SK-N-SH (cell line): ENCODE measurements at regions not wholly inside any gene's neighbourhood (a gene's known extent, or its start where the extent isn't known, plus 50 kb on each side); places are given as distances from the start of the nearest gene placed in this dataset.

Source experiments
- CTCF ChIA-PET: fragments of 300-600, 350-600 bp; formaldehyde crosslinking; extraction: SDS; loops from one replicate; lab custom pipeline; 2021; lab: Yijun Ruan, JAX
- POLR2A ChIA-PET: fragments of 350-600 bp; sonication (Branson Sonifier 250); formaldehyde crosslinking; extraction: SDS; loops from one replicate; lab custom pipeline; 2020; ENCODE audit warnings: antibody characterized with exemption, inconsistent platforms; lab: Yijun Ruan, JAX
- DNase-seq: peaks from one replicate; pipeline ENCODE4 v3.0.0; 2012
- H2AFZ ChIP-seq: fragments of 200-600 bp; sonication (generic); 2 replicates; pipeline ENCODE4 v1.8.1; 2016; ENCODE audit warnings: antibody characterized with exemption, mild to moderate bottlenecking, low read depth
- H3F3A ChIP-seq: fragments of 200-600 bp; sonication (generic); replicated peaks from 2 replicates; pipeline ENCODE3; 2016; ENCODE audit warnings: antibody characterized with exemption, mild to moderate bottlenecking; ENCODE audit not compliant: insufficient read depth
- H3K27ac ChIP-seq, 2 experiments: fragments of 200-500 bp in 1 of 2; fragments of 200-600 bp in 1 of 2; sonication (Bioruptor generic) in 1 of 2; sonication (generic), shearing (Covaris generic) in 1 of 2; 2 replicates each; pipeline versions ENCODE4 v1.5.1 to v1.6.1; 2014 to 2016; ENCODE audit warnings: low read depth in 2 of 2, inconsistent platforms in 1 of 2, low read length in 1 of 2, mild to moderate bottlenecking in 1 of 2, mixed read lengths in 1 of 2
- H3K27me3 ChIP-seq: fragments of 200-600 bp; sonication (generic), shearing (Covaris generic); 2 replicates; pipeline ENCODE4 v1.6.1; 2016; ENCODE audit warnings: mixed run types; ENCODE audit not compliant: insufficient read depth
- H3K36me3 ChIP-seq, 2 experiments: fragments of 200-500 bp in 1 of 2; fragments of 200-600 bp in 1 of 2; sonication (Bioruptor generic) in 1 of 2; sonication (generic) in 1 of 2; replicated peaks in 1 of 2; 2 replicates each; pipeline versions ENCODE3 to v1.5.1; 2014 to 2016; ENCODE audit warnings: low read length in 1 of 2, mild to moderate bottlenecking in 1 of 2; ENCODE audit not compliant: insufficient read depth in 2 of 2, control insufficient read depth in 1 of 2
- H3K4me1 ChIP-seq, 2 experiments: fragments of 200-500 bp in 1 of 2; fragments of 200-600 bp in 1 of 2; sonication (Bioruptor generic) in 1 of 2; sonication (generic), shearing (Covaris generic) in 1 of 2; 2 replicates each; pipeline versions ENCODE4 v1.5.1 to v1.6.1; 2014 to 2016; ENCODE audit warnings: low read depth in 1 of 2, low read length in 1 of 2, mixed run types in 1 of 2; ENCODE audit not compliant: insufficient read depth in 2 of 2, control insufficient read depth in 1 of 2
- H3K4me2 ChIP-seq: fragments of 200-600 bp; sonication (generic), shearing (Covaris generic); 2 replicates; pipeline ENCODE4 v1.6.1; 2017; ENCODE audit warnings: mixed run types
- H3K4me3 ChIP-seq, 2 experiments: fragments of 200-500 bp in 1 of 2; fragments of 200-600 bp in 1 of 2; sonication (Bioruptor generic) in 1 of 2; sonication (generic), shearing (Covaris generic) in 1 of 2; 2 replicates each; pipeline versions ENCODE4 v1.5.1 to v1.8.1; 2014 to 2016; ENCODE audit warnings: low read depth in 2 of 2, inconsistent platforms in 1 of 2, low read length in 1 of 2, mild to moderate bottlenecking in 1 of 2, mixed read lengths in 1 of 2, moderate library complexity in 1 of 2
- H3K79me2 ChIP-seq: fragments of 200-600 bp; sonication (generic); 2 replicates; pipeline ENCODE4 v1.8.1; 2017; ENCODE audit warnings: mild to moderate bottlenecking; ENCODE audit not compliant: insufficient read depth
- H3K9ac ChIP-seq: fragments of 200-600 bp; sonication (generic); 2 replicates; pipeline ENCODE4 v1.6.1; 2017; ENCODE audit warnings: mixed run types
- H3K9me2 ChIP-seq: fragments of 200-600 bp; sonication (generic); 2 replicates; pipeline ENCODE4 v1.6.1; 2017; ENCODE audit warnings: mixed run types
- H3K9me3 ChIP-seq: fragments of 200-600 bp; sonication (generic); 2 replicates; pipeline ENCODE4 v1.6.1; 2017; ENCODE audit warnings: mixed run types, mild to moderate bottlenecking, moderate library complexity
- H4K20me1 ChIP-seq: fragments of 200-600 bp; sonication (generic); 2 replicates; pipeline ENCODE4 v1.6.1; 2017; ENCODE audit warnings: mild to moderate bottlenecking, mixed run types; ENCODE audit not compliant: insufficient read depth
- ELF1 ChIP-seq: IDR thresholded peaks from 2 replicates; pipeline ENCODE4 v1.4.0; 2012
- EZH2phosphoT487 ChIP-seq: fragments of 200-600 bp; sonication (generic); IDR thresholded peaks from 2 replicates; pipeline ENCODE4 v1.6.1; 2017; ENCODE audit warnings: low read depth, mixed run types, mild to moderate bottlenecking, antibody characterized with exemption, moderate library complexity, borderline replicate concordance
- FOSL2 ChIP-seq: IDR thresholded peaks from 2 replicates; pipeline ENCODE4 v1.4.0; 2012; ENCODE audit warnings: low read depth, mild to moderate bottlenecking, moderate library complexity, borderline replicate concordance
- FOXJ3 ChIP-seq: sonication (generic); formaldehyde crosslinking; IDR thresholded peaks from 2 replicates; pipeline ENCODE4 v1.5.1; 2020; ENCODE audit warnings: mild to moderate bottlenecking, missing genetic modification reagents
- FOXM1 ChIP-seq: IDR thresholded peaks from 2 replicates; pipeline ENCODE4 v1.4.0; 2012; ENCODE audit warnings: low read depth, mild to moderate bottlenecking
- GABPA ChIP-seq: IDR thresholded peaks from 2 replicates; pipeline ENCODE4 v1.4.0; 2012; ENCODE audit warnings: low read depth, mild to moderate bottlenecking
- MAX ChIP-seq: IDR thresholded peaks from 2 replicates; pipeline ENCODE4 v1.4.0; 2012; ENCODE audit warnings: low read depth
- MEF2A ChIP-seq: IDR thresholded peaks from 2 replicates; pipeline ENCODE4 v1.4.0; 2012; ENCODE audit warnings: low read depth, borderline replicate concordance
- MXI1 ChIP-seq: IDR thresholded peaks from 2 replicates; pipeline ENCODE4 v1.6.1; 2012; ENCODE audit warnings: mild to moderate bottlenecking, low read depth, low read length, improper control_type of control experiment
- NRF1 ChIP-seq: IDR thresholded peaks from 2 replicates; pipeline ENCODE4 v1.6.1; 2012; ENCODE audit warnings: low read depth, mild to moderate bottlenecking, low read length
- POLR2AphosphoS5 ChIP-seq: IDR thresholded peaks from 2 replicates; pipeline ENCODE4 v1.6.1; 2012; ENCODE audit warnings: low read depth, low read length
- RAD21 ChIP-seq: IDR thresholded peaks from 2 replicates; pipeline ENCODE4 v1.6.1; 2012; ENCODE audit warnings: mild to moderate bottlenecking, low read length
- RCOR1 ChIP-seq: fragments of 150-350 bp; IDR thresholded peaks from 2 replicates; pipeline ENCODE4 v1.6.1; 2017; ENCODE audit warnings: antibody characterized with exemption, low read length
- REST ChIP-seq: IDR thresholded peaks from 2 replicates; pipeline ENCODE4 v1.6.1; 2012; ENCODE audit warnings: mild to moderate bottlenecking, low read depth, low read length, moderate library complexity
- RXRA ChIP-seq: IDR thresholded peaks from 2 replicates; pipeline ENCODE4 v1.4.0; 2012; ENCODE audit warnings: low read depth, mild to moderate bottlenecking, borderline replicate concordance
- SIN3A ChIP-seq: IDR thresholded peaks from 2 replicates; pipeline ENCODE4 v1.6.1; 2012; ENCODE audit warnings: low read depth, mild to moderate bottlenecking, low read length, moderate library complexity, borderline replicate concordance
- TAF1 ChIP-seq: IDR thresholded peaks from 2 replicates; pipeline ENCODE4 v1.6.1; 2012; ENCODE audit warnings: low read depth, mild to moderate bottlenecking, low read length, moderate library complexity, borderline replicate concordance
- USF1 ChIP-seq: IDR thresholded peaks from 2 replicates; pipeline ENCODE4 v1.4.0; 2012; ENCODE audit warnings: low read depth, borderline replicate concordance
- YY1 ChIP-seq: IDR thresholded peaks from 2 replicates; pipeline ENCODE4 v1.4.0; 2012; ENCODE audit warnings: low read depth, mild to moderate bottlenecking
- WGBS: methylation state at CpG from one replicate; pipeline ENCODE4 v1.1.6; 2017; ENCODE audit warnings: low lambda C conversion rate; 5-methylcytosine and 5-hydroxymethylcytosine counted together

GRCh38 chr5:39484673-39485072, 59.9 kb upstream of the DAB2 start:
- Histone ChIP-seq H3K9me3 (no peaks in the 10 kb centered on the region), H2AFZ (no peak overlapping the region), H3K36me3 (no peaks in the 10 kb centered on the region), H3K27ac (no peak overlapping the region), H3K27me3 (no peaks in the 10 kb centered on the region), H3K79me2 (no peaks in the 10 kb centered on the region), H3K4me2 (no peak overlapping the region), H3F3A (no peaks in the 10 kb centered on the region), H3K9me2 (no peaks in the 10 kb centered on the region), H3K4me1 (peaks cover 0 to 8% of the 10 kb centered on the region in 2 experiments; a peak in 1 of 4 replicates), H3K9ac (no peak overlapping the region), H3K4me3 (no peak overlapping the region), H4K20me1 (no peaks in the 10 kb centered on the region)
- DNase-seq: no peak
- 0% methylated on average over 1 of the region's 1 CpG for WGBS
- ChIA-PET CTCF (no interaction called here), POLR2A (no interaction called here)
- TF ChIP-seq YY1 (no peak), EZH2phosphoT487 (no peak), POLR2AphosphoS5 (no peak), MEF2A (no peak), FOXM1 (no peak), ELF1 (no peak), RXRA (no peak), MAX (no peak), FOXJ3 (CRISPR knock-in tag) (no peak), USF1 (no peak), FOSL2 (no peak), MXI1 (no peak), REST (no peak), RCOR1 (no peak), TAF1 (no peak), SIN3A (no peak), RAD21 (no peak), NRF1 (no peak), GABPA (no peak)
